K562 (cell line): ENCODE measurements at regions not wholly inside any gene's neighbourhood (a gene's known extent, or its start where the extent isn't known, plus 50 kb on each side); places are given as distances from the start of the nearest gene placed in this dataset.

Experiments
- ATAC-seq: fragments of 200-7000 bp; cut with Tn5 transposase; 3 replicates; pipeline ENCODE4 v1.9.1; 2020; ENCODE audit warnings: moderate library complexity
- BruUV-seq: library from RNA; stranded (reverse); fragments of 400-500 nt; replicated peaks from 2 replicates; lab custom pipeline; 2021; lab: Mats Ljungman, UMichigan
- CTCF ChIA-PET: fragments of 300-600 bp; formaldehyde crosslinking; extraction: SDS; loops from one replicate; lab custom pipeline; 2021; ENCODE audit warnings: low intra/inter-chr PET ratio; lab: Yijun Ruan, JAX
- POLR2A ChIA-PET: fragments of 300-600, 350-650 bp; sonication (Branson Sonifier 250); formaldehyde crosslinking; extraction: SDS; loops from one replicate; lab custom pipeline; 2021; ENCODE audit warnings: antibody characterized with exemption, inconsistent platforms; lab: Yijun Ruan, JAX
- DNase-seq, 4 experiments: peaks; one replicate each; pipeline versions ENCODE4 v3.0.0 to v3.0.0-alpha.2; 2011 to 2018; ENCODE audit warnings: low spot score in 3 of 4, mixed read lengths in 3 of 4; ENCODE audit errors: extremely low read depth in 1 of 4
- FAIRE-seq: peaks from 2 replicates; lab custom pipeline; 2011; peaks lifted over from hg19 to GRCh38; lab: Jason Lieb, UNC
- H2AFZ ChIP-seq: 2 replicates; pipeline ENCODE4 v1.6.0; 2011; ENCODE audit warnings: low read depth, low read length, control low read depth, inconsistent platforms
- H3K27ac ChIP-seq: fragments of 200-600 bp; 3 replicates; pipeline ENCODE4 v1.8.0; 2011; ENCODE audit warnings: low read depth, mild to moderate bottlenecking, control low read depth, inconsistent platforms, low read length, moderate library complexity, mixed read lengths; ENCODE audit errors: extremely low read depth
- H3K27me3 ChIP-seq, 2 experiments: fragments of 300-600 bp in 1 of 2; 2 replicates in 1 of 2; 3 replicates in 1 of 2; pipeline versions ENCODE4 v1.6.0 to v1.8.0; 2011; ENCODE audit warnings: inconsistent platforms in 2 of 2, low read length in 2 of 2, mild to moderate bottlenecking in 1 of 2, mixed read lengths in 1 of 2, moderate library complexity in 1 of 2; ENCODE audit not compliant: control insufficient read depth in 2 of 2, insufficient read depth in 2 of 2
- H3K36me3 ChIP-seq: fragments of 300-600 bp; 3 replicates; pipeline ENCODE4 v1.8.0; 2011; ENCODE audit warnings: mild to moderate bottlenecking, low read length, inconsistent platforms; ENCODE audit not compliant: control insufficient read depth, insufficient read depth
- H3K4me1 ChIP-seq, 2 experiments: fragments of 200-600 bp in 1 of 2; replicated peaks in 1 of 2; 2 replicates in 1 of 2; 3 replicates in 1 of 2; pipeline versions ENCODE4 v1.5.1 to v1.8.0; 2011; ENCODE audit warnings: inconsistent platforms in 2 of 2, low read length in 2 of 2, mild to moderate bottlenecking in 1 of 2, mixed read lengths in 1 of 2, moderate library complexity in 1 of 2; ENCODE audit not compliant: control insufficient read depth in 2 of 2, insufficient read depth in 2 of 2
- H3K4me2 ChIP-seq: 2 replicates; pipeline ENCODE4 v1.6.1; 2011; ENCODE audit warnings: low read length, control low read depth, inconsistent platforms, mixed read lengths; ENCODE audit not compliant: insufficient read depth
- H3K4me3 ChIP-seq: fragments of 200-600 bp; sonication (generic), shearing (Covaris generic); 2 replicates; pipeline ENCODE4 v1.5.1; 2016; ENCODE audit warnings: control low read depth, inconsistent platforms
- H3K79me2 ChIP-seq: fragments of 200-600 bp; 3 replicates; pipeline ENCODE4 v1.8.0; 2011; ENCODE audit warnings: low read length, inconsistent platforms; ENCODE audit not compliant: control insufficient read depth, insufficient read depth
- H3K9ac ChIP-seq, 2 experiments: 2 replicates each; pipeline versions ENCODE4 v1.6.0 to v1.6.1; 2011; ENCODE audit warnings: low read depth in 2 of 2, low read length in 2 of 2, control low read depth in 1 of 2, inconsistent platforms in 1 of 2, mild to moderate bottlenecking in 1 of 2, mixed read lengths in 1 of 2; ENCODE audit not compliant: insufficient read depth in 1 of 2
- H3K9me1 ChIP-seq: one replicate; pipeline ENCODE4 v1.6.0; 2011; ENCODE audit warnings: inconsistent platforms, mild to moderate bottlenecking, low read length, moderate library complexity; ENCODE audit not compliant: control insufficient read depth, insufficient read depth
- H3K9me3 ChIP-seq: replicated peaks from 2 replicates; pipeline ENCODE4 v1.5.1; 2011; ENCODE audit warnings: low read depth, low read length, inconsistent platforms; ENCODE audit not compliant: control insufficient read depth, insufficient read depth
- H4K20me1 ChIP-seq: replicated peaks from 2 replicates; pipeline ENCODE4 v1.6.1; 2011; ENCODE audit warnings: low read length, inconsistent platforms, mixed read lengths; ENCODE audit not compliant: control insufficient read depth, insufficient read depth
- FUS ChIP-seq: fragments of 200-400 bp; formaldehyde crosslinking; optimal IDR thresholded peaks from 2 replicates; pipeline ENCODE3; 2017; ENCODE audit warnings: low read depth, low read length
- LARP7 ChIP-seq: fragments of 450-650 bp; IDR thresholded peaks from 2 replicates; pipeline ENCODE4 v1.6.1; 2016
- MAX ChIP-seq: sonication (generic); formaldehyde crosslinking; IDR thresholded peaks from 2 replicates; pipeline ENCODE4 v1.9.0; 2022; ENCODE audit warnings: mild to moderate bottlenecking, missing genetic modification reagents
- SMAD3 ChIP-seq: fragments of 450-650 bp; formaldehyde crosslinking; conservative IDR thresholded peaks from 2 replicates; pipeline ENCODE4 v1.4.0; 2020; ENCODE audit warnings: mild to moderate bottlenecking
- in situ Hi-C: fragments of 300-500 bp; cut with MboI; formaldehyde crosslinking; loops from 4 replicates; pipeline ENCODE4 v1.15.0; 2018; ENCODE audit warnings: inconsistent platforms, mixed read lengths
- intact Hi-C: fragments of 100-400 bp; cut with micrococcal nuclease; formaldehyde crosslinking; loops from 2 replicates; pipeline ENCODE4 v1.14.2; 2022
- TF ChIP-seq, protein P1 (sequence below): sonication (generic); formaldehyde crosslinking; IDR thresholded peaks from 2 replicates; pipeline ENCODE4 v1.8.0; 2023; ENCODE audit warnings: missing genetic modification reagents, mild to moderate bottlenecking, borderline replicate concordance
- TF ChIP-seq, protein P2 (sequence below), 2 experiments: fragments of 450-650 bp; formaldehyde crosslinking in 1 of 2; IDR thresholded peaks; 2 replicates each; pipeline versions ENCODE4 v1.4.0 to v1.6.1; 2014 to 2020; ENCODE audit warnings: mild to moderate bottlenecking in 2 of 2, borderline replicate concordance in 1 of 2, low read depth in 1 of 2

- TF ChIP-seq, protein P1, sequence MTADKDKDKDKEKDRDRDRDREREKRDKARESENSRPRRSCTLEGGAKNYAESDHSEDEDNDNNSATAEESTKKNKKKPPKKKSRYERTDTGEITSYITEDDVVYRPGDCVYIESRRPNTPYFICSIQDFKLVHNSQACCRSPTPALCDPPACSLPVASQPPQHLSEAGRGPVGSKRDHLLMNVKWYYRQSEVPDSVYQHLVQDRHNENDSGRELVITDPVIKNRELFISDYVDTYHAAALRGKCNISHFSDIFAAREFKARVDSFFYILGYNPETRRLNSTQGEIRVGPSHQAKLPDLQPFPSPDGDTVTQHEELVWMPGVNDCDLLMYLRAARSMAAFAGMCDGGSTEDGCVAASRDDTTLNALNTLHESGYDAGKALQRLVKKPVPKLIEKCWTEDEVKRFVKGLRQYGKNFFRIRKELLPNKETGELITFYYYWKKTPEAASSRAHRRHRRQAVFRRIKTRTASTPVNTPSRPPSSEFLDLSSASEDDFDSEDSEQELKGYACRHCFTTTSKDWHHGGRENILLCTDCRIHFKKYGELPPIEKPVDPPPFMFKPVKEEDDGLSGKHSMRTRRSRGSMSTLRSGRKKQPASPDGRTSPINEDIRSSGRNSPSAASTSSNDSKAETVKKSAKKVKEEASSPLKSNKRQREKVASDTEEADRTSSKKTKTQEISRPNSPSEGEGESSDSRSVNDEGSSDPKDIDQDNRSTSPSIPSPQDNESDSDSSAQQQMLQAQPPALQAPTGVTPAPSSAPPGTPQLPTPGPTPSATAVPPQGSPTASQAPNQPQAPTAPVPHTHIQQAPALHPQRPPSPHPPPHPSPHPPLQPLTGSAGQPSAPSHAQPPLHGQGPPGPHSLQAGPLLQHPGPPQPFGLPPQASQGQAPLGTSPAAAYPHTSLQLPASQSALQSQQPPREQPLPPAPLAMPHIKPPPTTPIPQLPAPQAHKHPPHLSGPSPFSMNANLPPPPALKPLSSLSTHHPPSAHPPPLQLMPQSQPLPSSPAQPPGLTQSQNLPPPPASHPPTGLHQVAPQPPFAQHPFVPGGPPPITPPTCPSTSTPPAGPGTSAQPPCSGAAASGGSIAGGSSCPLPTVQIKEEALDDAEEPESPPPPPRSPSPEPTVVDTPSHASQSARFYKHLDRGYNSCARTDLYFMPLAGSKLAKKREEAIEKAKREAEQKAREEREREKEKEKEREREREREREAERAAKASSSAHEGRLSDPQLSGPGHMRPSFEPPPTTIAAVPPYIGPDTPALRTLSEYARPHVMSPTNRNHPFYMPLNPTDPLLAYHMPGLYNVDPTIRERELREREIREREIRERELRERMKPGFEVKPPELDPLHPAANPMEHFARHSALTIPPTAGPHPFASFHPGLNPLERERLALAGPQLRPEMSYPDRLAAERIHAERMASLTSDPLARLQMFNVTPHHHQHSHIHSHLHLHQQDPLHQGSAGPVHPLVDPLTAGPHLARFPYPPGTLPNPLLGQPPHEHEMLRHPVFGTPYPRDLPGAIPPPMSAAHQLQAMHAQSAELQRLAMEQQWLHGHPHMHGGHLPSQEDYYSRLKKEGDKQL (CRISPR knock-in tag): no peak
These were observed 458.4 kb upstream of the BTBD3 start (continued) for GRCh38 chr20:11459090-11459890.

- Histone ChIP-seq H3K79me2 (no peaks in the 10 kb centered on the region), H3K27ac (no peak overlapping the region), H3K4me2 (no peak overlapping the region), H3K9ac (no peak overlapping the region), H2AFZ (no peak overlapping the region), H3K9me3 (no peaks in the 10 kb centered on the region), H4K20me1 (no peaks in the 10 kb centered on the region), H3K4me1 (no peaks in the 10 kb centered on the region), H3K27me3 (no peaks in the 10 kb centered on the region), H3K4me3 (no peak overlapping the region), H3K36me3 (no peaks in the 10 kb centered on the region), H3K9me1 (no peaks in the 10 kb centered on the region)
- ATAC-seq (no peak), FAIRE-seq (no peak), DNase-seq (no peak)
- intact Hi-C loops: no loop called here
- no TSS peak for BruUV-seq
- ChIA-PET POLR2A (no interaction called here), CTCF (no interaction called here)
- in situ Hi-C loops: no loop called here
- TF ChIP-seq, protein P2, sequence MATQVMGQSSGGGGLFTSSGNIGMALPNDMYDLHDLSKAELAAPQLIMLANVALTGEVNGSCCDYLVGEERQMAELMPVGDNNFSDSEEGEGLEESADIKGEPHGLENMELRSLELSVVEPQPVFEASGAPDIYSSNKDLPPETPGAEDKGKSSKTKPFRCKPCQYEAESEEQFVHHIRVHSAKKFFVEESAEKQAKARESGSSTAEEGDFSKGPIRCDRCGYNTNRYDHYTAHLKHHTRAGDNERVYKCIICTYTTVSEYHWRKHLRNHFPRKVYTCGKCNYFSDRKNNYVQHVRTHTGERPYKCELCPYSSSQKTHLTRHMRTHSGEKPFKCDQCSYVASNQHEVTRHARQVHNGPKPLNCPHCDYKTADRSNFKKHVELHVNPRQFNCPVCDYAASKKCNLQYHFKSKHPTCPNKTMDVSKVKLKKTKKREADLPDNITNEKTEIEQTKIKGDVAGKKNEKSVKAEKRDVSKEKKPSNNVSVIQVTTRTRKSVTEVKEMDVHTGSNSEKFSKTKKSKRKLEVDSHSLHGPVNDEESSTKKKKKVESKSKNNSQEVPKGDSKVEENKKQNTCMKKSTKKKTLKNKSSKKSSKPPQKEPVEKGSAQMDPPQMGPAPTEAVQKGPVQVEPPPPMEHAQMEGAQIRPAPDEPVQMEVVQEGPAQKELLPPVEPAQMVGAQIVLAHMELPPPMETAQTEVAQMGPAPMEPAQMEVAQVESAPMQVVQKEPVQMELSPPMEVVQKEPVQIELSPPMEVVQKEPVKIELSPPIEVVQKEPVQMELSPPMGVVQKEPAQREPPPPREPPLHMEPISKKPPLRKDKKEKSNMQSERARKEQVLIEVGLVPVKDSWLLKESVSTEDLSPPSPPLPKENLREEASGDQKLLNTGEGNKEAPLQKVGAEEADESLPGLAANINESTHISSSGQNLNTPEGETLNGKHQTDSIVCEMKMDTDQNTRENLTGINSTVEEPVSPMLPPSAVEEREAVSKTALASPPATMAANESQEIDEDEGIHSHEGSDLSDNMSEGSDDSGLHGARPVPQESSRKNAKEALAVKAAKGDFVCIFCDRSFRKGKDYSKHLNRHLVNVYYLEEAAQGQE (IDR thresholded peaks at IDR 0.05; ENCODE audit: borderline replicate concordance): no peak
- TF ChIP-seq, protein P2 (CRISPR knock-in tag; IDR thresholded peaks at IDR 0.05; ENCODE audit: low read depth): no peak
- TF ChIP-seq SMAD3 (CRISPR knock-in tag) (no peak), MAX (no peak), LARP7 (no peak), FUS (no peak)
These were observed 450.3 kb upstream of the BTBD3 start for GRCh38 chr20:11467436-11467835.
